Keratinocyte (primary cell): ENCODE measurements at regions not wholly inside any gene's neighbourhood (a gene's known extent, or its start where the extent isn't known, plus 50 kb on each side); places are given as distances from the start of the nearest gene placed in this dataset.

Experiments used
- CTCF ChIP-seq, 3 experiments: IDR thresholded peaks in 1 of 3; conservative IDR thresholded peaks in 1 of 3; optimal IDR thresholded peaks in 1 of 3; 2 replicates in 2 of 3; 3 replicates in 1 of 3; pipeline versions ENCODE3 to v1.5.1; 2011; ENCODE audit warnings: low read length in 3 of 3, mild to moderate bottlenecking in 3 of 3, moderate library complexity in 2 of 3, control low read depth in 1 of 3, inconsistent platforms in 1 of 3; ENCODE audit not compliant: insufficient read depth in 2 of 3; ENCODE audit errors: extremely low read depth in 1 of 3
- EZH2 ChIP-seq: IDR thresholded peaks from one replicate; pipeline ENCODE4 v1.6.1; 2012; ENCODE audit warnings: inconsistent platforms, mild to moderate bottlenecking, low read length, moderate library complexity

- no peak for TF ChIP-seq CTCF (optimal IDR thresholded peaks at IDR 0.05 in 1 of 3, IDR thresholded peaks at IDR 0.05 in 1 of 3, conservative IDR thresholded peaks at IDR 0.05 in 1 of 3; ENCODE audit: extremely low read depth in 1 of 3, insufficient read depth in 2 of 3, low read length in 3 of 3)
- no peak for TF ChIP-seq EZH2
Observed at GRCh38 chr5:2164586-2164985, 281.9 kb upstream of the IRX4 start.
